ENCODE measurements at regions not wholly inside any gene's neighbourhood (a gene's known extent, or its start where the extent isn't known, plus 50 kb on each side); places are given as distances from the start of the nearest gene placed in this dataset.

DNA sequence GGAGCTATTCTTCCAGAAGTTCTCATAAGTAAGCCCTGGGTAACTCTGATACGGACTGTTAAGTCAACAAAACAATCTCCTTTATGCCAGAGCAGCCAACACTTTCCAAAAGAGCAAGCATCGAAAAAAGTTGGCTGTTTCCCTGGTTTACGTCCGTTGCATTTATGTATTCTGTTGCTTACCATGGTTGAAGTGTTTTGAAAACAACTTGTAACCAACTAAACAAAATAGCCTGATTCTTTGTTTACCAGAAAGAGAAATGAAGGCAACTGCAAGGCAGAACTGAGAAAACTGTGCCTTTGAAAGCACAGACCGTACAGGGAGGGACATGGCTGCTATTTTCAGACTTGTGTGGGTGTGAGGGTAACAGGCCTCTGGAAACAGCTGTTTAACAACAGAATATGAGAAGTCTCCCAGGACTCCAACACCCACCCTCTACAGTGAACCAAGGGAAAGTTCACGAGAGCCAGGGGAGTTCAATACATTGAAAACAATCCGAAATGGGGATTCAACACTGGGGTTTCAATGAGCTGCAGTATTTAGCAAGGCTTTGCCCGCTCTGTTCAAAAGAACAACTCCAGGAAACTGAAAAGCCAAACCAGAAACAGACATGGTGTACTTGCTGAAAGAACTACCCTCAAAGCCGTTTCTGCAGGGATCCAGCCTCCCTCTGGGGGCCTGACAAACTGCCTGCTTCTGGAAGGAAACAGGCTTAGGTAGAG is 95.8 kb upstream of the EGFL6 start:
- RAD21 ChIA-PET (ENCODE audit: low non-redundant PET in 1 of 2, low total read pairs in 2 of 2, uncharacterized antibody in 2 of 2, unreplicated experiment in 2 of 2), result no interaction called here
- no peaks in the 10 kb centered on the region for H3K36me3 ChIP-seq (ENCODE audit: control insufficient read depth in 1 of 2, insufficient read depth in 2 of 2, low read length in 2 of 2)
- no peaks in the 10 kb centered on the region for H3K9me2 ChIP-seq (ENCODE audit: insufficient read depth)
- H3K4me1 ChIP-seq (ENCODE audit: control insufficient read depth in 1 of 2, insufficient read depth in 2 of 2, low read length in 2 of 2), result no peaks in the 10 kb centered on the region; a peak in 1 of 4 replicates
- H4K20me1 ChIP-seq (ENCODE audit: insufficient read depth), result no peaks in the 10 kb centered on the region
- no peak overlapping the region for H3K4me3 ChIP-seq (replicated peaks in 1 of 2; ENCODE audit: low read depth in 1 of 2, low read length in 2 of 2)
- H3K9ac ChIP-seq (ENCODE audit: low read length), result no peak overlapping the region
- POLR2A ChIA-PET, result no interaction called here
- CTCF ChIA-PET, result no interaction called here
- no peaks in the 10 kb centered on the region for H3K9me3 ChIP-seq (ENCODE audit: control insufficient read depth in 1 of 2, insufficient read depth in 1 of 2, low read depth in 1 of 2, low read length in 2 of 2)
- TF ChIP-seq, protein P1, sequence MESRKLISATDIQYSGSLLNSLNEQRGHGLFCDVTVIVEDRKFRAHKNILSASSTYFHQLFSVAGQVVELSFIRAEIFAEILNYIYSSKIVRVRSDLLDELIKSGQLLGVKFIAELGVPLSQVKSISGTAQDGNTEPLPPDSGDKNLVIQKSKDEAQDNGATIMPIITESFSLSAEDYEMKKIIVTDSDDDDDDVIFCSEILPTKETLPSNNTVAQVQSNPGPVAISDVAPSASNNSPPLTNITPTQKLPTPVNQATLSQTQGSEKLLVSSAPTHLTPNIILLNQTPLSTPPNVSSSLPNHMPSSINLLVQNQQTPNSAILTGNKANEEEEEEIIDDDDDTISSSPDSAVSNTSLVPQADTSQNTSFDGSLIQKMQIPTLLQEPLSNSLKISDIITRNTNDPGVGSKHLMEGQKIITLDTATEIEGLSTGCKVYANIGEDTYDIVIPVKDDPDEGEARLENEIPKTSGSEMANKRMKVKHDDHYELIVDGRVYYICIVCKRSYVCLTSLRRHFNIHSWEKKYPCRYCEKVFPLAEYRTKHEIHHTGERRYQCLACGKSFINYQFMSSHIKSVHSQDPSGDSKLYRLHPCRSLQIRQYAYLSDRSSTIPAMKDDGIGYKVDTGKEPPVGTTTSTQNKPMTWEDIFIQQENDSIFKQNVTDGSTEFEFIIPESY (IDR thresholded peaks at IDR 0.05; ENCODE audit: extremely low read depth, insufficient replicate concordance, low read length), result no peak
- TF ChIP-seq JUND (IDR thresholded peaks at IDR 0.05) (no peak), RAD21 (IDR thresholded peaks at IDR 0.05; ENCODE audit: low read depth) (no peak), ELF1 (IDR thresholded peaks at IDR 0.05; ENCODE audit: borderline replicate concordance, low read depth) (no peak), SRF (IDR thresholded peaks at IDR 0.05; ENCODE audit: low read depth) (no peak), POLR2AphosphoS5 (IDR thresholded peaks at IDR 0.05; ENCODE audit: low read depth, low read length) (no peak), ZFX (IDR thresholded peaks at IDR 0.05) (no peak), EGR1 (IDR thresholded peaks at IDR 0.05; ENCODE audit: low read depth) (no peak), YY1 (IDR thresholded peaks at IDR 0.05; ENCODE audit: extremely low read depth, insufficient replicate concordance, low read depth, low read length) (no peak), ZNF274 (IDR thresholded peaks at IDR 0.05; ENCODE audit: low read depth, low read length) (no peak), EZH2 (IDR thresholded peaks at IDR 0.05) (no peak), SIN3A (IDR thresholded peaks at IDR 0.05; ENCODE audit: low read depth) (no peak), SP1 (IDR thresholded peaks at IDR 0.05; ENCODE audit: low read depth) (no peak), CBX3 (IDR thresholded peaks at IDR 0.05; ENCODE audit: low read depth) (no peak), TCF7L2 (IDR thresholded peaks at IDR 0.05; ENCODE audit: borderline replicate concordance, extremely low read depth, insufficient read depth, insufficient read length) (no peak), CEBPB (IDR thresholded peaks at IDR 0.05; ENCODE audit: low read depth) (no peak)
- TF ChIP-seq, protein P2, sequence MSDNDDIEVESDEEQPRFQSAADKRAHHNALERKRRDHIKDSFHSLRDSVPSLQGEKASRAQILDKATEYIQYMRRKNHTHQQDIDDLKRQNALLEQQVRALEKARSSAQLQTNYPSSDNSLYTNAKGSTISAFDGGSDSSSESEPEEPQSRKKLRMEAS (IDR thresholded peaks at IDR 0.05), result no peak
- TF ChIP-seq, protein P3, sequence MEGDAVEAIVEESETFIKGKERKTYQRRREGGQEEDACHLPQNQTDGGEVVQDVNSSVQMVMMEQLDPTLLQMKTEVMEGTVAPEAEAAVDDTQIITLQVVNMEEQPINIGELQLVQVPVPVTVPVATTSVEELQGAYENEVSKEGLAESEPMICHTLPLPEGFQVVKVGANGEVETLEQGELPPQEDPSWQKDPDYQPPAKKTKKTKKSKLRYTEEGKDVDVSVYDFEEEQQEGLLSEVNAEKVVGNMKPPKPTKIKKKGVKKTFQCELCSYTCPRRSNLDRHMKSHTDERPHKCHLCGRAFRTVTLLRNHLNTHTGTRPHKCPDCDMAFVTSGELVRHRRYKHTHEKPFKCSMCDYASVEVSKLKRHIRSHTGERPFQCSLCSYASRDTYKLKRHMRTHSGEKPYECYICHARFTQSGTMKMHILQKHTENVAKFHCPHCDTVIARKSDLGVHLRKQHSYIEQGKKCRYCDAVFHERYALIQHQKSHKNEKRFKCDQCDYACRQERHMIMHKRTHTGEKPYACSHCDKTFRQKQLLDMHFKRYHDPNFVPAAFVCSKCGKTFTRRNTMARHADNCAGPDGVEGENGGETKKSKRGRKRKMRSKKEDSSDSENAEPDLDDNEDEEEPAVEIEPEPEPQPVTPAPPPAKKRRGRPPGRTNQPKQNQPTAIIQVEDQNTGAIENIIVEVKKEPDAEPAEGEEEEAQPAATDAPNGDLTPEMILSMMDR (IDR thresholded peaks at IDR 0.05 in 2 of 3, conservative IDR thresholded peaks at IDR 0.05 in 1 of 3; ENCODE audit: borderline replicate concordance in 1 of 3, insufficient read depth in 1 of 3, low read depth in 2 of 3, low read length in 2 of 3), result no peak
- ATAC-seq (no peak), DNase-seq (ENCODE audit: low read depth, low spot score) (no peak)
- intact Hi-C loops (cut with micrococcal nuclease), result no loop called here
- no peak overlapping the region for H2AFZ ChIP-seq (ENCODE audit: low read depth, low read length, poor library complexity, severe bottlenecking)
- no peaks in the 10 kb centered on the region for H3K79me2 ChIP-seq (ENCODE audit: insufficient read depth, low read length)
- no TSS peak for BruUV-seq (replicated peaks)
- no peak overlapping the region for H3K4me2 ChIP-seq (ENCODE audit: low read length)
- H3K27me3 ChIP-seq (ENCODE audit: insufficient read depth, low read length), result no peaks in the 10 kb centered on the region
- H3K27ac ChIP-seq (ENCODE audit: low read depth, low read length), result no peak overlapping the region
